CD4-positive, alpha-beta T cell treated with Interleukin-2 at 100 ng/mL for 4 hours (primary cell): ENCODE measurements at regions not wholly inside any gene's neighbourhood (a gene's known extent, or its start where the extent isn't known, plus 50 kb on each side); places are given as distances from the start of the nearest gene placed in this dataset.

Experiments used
- DNase-seq: peaks from one replicate; pipeline ENCODE4 v3.0.0-alpha.2; 2020; ENCODE audit warnings: low spot score

DNA sequence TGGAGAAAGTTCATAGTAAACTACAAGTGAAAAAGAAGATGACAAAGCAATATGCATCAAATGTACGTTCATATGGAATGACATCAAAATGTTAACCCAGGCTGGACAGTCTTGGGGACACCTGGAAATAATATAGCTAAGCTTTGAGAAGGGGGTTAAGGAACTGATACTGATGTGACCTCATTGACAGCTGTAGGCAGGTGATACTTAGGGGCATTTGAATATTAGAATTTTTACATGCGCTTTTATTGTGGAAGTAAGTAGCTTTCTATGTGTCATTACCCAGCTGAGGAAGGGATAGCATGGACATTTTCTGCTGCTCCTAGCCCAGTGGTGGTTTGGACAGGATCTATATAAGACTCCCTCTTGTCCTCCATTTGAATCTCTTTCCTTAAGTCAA lies 299.7 kb downstream of the CWC27 start:
- DNase-seq, result no peak

DNA sequence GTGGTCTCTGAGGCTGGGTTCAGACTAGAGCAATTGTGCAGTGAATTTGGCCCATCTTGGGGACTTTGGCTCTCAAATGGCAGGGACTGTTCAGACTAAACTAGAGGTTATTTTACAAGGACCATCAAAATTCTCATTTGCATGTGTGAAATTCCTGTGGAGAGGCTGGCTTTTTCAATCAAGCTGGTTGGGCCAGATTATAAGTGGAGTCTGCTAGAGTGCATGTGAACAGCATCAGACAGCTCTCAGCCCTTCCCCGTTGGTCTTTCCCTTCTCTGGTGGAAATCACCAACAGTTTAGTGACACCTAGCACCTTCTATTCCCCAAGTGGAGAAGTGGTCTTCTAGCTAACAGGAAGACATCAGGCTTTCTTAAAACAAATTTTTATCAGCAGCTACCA lies 301.3 kb downstream of the CWC27 start:
- no peak for DNase-seq

DNA sequence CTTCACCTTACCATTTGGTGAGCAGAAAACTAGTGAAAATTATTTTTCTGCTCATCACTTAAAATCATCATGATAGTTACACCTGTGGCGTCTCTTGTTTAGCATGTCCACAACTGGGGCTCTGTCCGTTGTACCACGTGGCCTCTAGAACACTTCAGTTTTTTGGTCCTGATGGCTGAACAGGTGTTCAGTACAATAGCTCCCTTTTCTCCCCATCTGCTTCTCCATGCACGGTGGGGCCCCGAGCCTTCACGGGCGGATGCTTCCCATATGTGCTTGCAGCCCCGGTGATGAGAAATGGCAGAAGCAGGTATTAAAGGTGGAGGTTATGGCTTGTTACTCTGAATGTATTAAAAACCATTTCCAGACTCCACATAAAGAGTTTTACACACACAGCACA lies 304.1 kb downstream of the CWC27 start:
- DNase-seq, result no peak

DNA sequence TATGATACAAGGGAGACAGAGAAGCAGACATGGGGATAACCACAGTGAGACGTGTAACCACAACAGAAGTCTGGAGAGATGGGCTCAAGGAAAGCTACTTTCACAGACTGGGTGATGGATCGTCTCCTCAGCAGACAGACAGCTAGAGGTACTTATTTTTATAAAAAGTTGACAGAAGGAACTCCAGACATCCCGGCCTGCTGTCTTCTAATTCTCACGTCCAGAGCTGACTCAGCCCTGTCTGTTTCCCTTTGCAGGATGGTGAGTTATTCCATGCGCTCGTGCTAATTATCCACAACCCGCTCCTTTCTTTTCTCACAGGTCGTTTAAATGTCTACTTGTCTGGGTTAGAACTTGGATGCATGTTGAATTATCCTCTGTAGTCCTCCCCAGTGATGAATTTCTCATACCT lies 304.5 kb downstream of the CWC27 start:
- no peak for DNase-seq

DNA sequence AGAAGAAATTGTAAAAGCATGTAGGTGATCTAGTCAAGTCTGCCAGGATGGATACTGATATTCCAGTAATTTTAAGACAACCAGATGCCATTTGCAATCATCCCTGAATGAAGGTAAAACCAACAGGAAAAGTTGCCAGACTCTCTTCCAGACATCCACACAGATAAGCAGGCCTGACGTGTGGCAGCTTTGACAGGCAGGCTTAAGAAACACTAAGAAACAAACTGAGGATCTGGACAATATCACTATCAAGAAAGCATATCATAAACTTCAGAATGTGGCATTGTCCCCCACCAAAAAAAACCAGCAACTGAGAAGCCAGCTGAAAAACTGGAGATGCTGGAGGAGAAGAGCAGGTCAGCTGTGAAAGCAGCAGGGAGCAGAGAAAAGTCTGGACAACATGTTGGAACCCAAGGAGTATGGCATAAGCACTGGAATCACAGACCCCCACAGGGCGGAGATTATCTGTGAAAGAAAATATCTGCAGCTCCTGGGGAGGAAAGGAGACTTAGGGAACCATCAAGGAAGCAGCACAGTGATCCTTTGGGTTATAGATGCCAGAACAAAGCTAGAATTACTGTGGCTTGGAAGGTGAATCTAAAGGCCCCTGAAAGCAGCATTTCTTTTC lies 307.0 kb downstream of the CWC27 start:
- no peak for DNase-seq

DNA sequence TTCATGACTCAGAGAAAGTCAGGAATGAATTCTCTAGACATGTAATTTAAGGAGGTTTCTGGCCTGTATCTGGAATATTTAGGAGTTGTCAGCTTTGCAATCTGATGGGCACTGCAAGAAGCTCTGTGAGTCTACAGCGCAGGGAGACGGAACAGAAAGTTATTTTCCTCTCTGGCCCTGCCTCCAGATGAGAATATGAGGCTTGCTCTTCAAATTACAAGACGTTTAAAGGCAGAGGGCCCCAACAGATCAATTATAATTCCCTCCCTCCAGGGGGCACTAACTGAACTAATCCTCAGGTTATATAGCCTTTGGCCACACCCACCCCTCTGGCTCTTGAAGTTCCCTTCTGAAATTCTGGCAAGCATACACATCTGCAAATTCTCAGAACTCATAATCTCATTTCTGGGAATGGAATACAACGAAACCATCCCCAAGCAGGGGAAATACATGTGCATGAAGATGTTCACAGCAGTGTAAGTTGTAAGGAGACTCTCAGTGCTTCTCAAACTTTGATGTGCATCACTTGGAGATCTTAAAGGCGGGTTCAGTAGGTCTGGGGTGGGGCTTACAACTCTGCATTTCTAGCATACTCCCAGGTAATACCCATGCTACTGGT lies 307.6 kb downstream of the CWC27 start:
- DNase-seq, result peak; percentile 86

DNA sequence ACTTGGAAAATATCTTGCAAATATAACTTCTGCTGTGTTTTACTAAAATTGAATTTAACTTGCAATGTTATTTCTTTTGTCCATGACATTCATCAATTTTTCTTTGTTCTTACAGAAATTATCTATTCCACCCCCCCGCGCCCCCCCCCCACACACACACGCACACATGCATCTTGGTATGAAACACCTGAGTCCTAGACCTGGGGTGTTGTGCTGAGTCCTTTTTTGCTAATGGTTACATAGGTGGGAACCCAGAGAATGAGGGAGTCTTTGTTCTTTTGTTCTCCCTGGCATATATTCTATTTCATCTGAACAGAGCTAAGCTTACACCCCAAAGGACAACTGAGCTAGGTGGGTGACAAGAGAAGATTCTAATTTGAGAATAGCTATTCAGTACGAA lies 308.9 kb downstream of the CWC27 start:
- no peak for DNase-seq

DNA sequence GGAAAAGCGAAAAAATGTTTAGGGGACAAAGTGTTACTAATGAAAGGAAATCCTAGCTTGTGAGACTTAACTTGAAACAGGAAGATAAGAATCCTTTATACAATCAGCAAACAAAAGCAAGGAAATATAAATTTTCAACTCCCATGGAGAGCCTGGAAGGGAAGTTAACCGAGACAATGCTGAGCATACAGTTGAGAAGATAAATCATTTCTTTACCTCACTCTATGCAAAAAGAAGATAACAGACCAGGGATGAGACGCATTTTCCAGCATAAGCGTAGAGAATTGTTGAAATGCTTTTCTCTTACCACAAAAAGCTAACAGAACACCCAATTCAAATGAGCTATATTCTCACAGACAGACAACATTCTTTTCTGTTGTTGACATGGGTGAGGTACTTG lies 309.6 kb downstream of the CWC27 start:
- DNase-seq, result no peak

DNA sequence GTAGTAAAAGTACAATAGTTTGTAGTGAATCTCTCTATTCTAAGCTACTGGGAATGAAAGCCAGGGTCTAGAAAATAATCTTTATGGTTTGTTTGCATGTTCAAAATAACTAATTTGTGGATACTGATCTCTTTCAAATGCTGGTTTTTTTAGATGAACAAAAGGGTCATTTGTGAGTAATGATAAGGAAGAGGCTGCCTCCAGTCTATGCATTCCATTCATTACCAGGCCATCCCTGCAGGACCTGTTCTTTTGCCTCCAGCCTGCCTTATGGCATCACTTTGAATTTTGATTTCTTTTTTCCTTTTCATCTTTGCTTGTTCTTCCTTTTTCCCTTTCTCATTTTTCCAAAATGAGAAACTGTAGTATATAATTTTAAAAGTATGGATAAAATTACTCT lies 312.3 kb downstream of the CWC27 start:
- DNase-seq, result no peak

- DNase-seq, result no peak
Measured at GRCh38 chr5:65084795-65085515, 316.2 kb downstream of the CWC27 start.

DNA sequence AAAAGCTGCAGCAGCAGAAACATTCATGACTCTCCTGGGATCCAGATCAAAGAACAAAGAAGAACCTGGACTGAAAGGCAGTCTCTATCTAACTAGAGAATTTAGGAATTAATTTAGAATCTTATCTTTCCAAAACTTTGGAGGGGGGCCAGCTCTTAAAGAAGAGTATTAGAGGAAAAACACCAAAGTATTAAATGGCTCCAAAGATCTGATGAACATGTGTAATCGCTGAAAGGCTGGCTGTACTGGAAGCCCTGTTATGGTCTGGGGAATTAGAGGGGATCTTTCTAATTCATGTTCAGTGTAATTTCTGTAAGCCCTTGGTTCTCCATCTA lies 316.8 kb downstream of the CWC27 start:
- DNase-seq, result no peak

DNA sequence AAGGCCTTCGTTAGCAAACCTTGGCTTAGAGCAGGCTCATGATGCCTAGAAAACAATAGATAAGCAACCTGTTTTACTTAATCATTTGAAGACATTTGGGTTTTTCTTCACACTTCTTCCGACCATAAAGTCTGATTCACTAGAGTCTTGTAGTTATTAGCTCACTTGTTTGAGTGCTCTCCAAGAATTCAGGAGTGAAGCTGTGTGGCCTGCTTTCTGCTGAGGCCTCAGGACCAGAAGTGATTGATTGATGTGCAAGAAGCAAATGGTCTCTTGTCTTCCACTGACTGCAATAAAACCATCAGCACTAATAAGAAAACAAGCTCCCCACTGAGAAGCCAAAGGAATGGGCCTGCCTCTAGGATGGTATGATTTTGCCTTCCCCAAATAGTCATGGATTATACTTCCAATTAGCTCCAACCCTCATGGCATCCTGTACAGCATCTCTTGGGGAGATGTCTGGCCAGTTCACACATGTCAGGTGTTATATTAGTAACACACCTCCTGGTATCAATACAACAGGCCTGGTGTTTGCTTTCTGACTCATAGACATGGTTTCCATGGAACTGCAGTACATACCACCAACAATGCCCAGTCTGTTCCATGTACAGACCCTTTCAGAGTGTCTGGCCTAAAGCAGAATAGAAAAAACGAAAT lies 317.6 kb downstream of the CWC27 start:
- no peak for DNase-seq

DNA sequence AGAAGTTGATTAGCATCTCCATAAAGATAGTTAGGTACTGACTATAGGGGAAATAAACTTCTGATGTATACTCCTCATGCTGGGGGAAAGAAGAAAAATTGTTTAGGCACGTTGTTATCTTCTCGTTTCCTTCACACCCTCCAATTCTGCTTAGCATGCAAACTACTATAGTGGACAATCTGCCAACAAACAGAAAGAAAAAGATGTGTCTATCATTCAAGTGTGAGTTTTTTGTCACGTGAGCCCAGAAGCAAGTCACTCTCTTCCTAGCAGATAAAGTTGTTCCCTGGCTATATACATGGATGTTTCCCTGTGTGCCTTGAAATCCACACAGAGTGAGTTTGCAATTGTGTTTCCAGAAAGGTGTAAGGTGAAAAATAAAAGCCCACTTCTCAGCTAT lies 318.4 kb downstream of the CWC27 start:
- DNase-seq, result no peak

DNA sequence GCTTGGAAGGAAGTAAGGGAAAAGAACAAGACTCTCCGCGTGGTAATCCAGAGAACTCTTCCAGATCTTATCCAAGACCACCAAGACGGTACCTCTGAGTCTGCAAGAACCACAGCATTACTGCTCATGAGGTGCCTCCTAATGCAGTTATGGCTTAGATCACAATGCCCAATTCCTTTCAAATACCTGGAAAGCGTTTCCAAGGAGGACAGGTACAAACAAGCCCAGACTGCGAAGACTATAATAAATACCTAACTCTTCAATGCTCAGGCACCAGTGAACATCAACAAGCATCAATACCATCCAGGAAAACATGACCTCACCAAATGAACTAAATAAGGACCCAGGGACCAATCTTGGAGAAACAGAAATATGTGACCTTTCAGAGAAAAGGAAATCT lies 325.5 kb downstream of the CWC27 start:
- DNase-seq, result no peak

GRCh38 chr5:65098393-65098792 lies 329.7 kb downstream of the CWC27 start:
- DNase-seq, result no peak
